Upper lobe of left lung (tissue), 6 donors: ENCODE measurements at regions not wholly inside any gene's neighbourhood (a gene's known extent, or its start where the extent isn't known, plus 50 kb on each side); places are given as distances from the start of the nearest gene placed in this dataset.

Source experiments
- ATAC-seq, 2 donors: fragments of 200-7000 bp; cut with Tn5 transposase; one replicate each; pipeline ENCODE4 v1.9.1; 2022; ENCODE audit warnings: mild to moderate bottlenecking in 2 of 2, moderate library complexity in 2 of 2; ENCODE audit not compliant: low FRiP score in 2 of 2
- DNase-seq, 2 donors: peaks; one replicate each; pipeline ENCODE4 v3.0.0-alpha.2; 2019 to 2020
- H3K27ac ChIP-seq, 4 donors: fragments of 200-600 bp; sonication (generic); one replicate each; pipeline ENCODE4 v1.5.1; 2016 to 2019
- H3K27me3 ChIP-seq, 4 donors: fragments of 200-600 bp; sonication (generic); one replicate each; pipeline ENCODE4 v1.5.1; 2017 to 2019
- H3K36me3 ChIP-seq, 4 donors: fragments of 200-600 bp; sonication (generic); one replicate each; pipeline ENCODE4 v1.5.1; 2016 to 2019
- H3K4me1 ChIP-seq, 4 donors: fragments of 200-600 bp; sonication (generic); one replicate each; pipeline ENCODE4 v1.5.1; 2018 to 2019
- H3K4me3 ChIP-seq, 4 donors: fragments of 200-600 bp; sonication (generic); one replicate each; pipeline ENCODE4 v1.5.1; 2017 to 2019; ENCODE audit warnings: mild to moderate bottlenecking in 2 of 4, moderate library complexity in 1 of 4
- H3K9me3 ChIP-seq, 4 donors: fragments of 200-600 bp; sonication (generic); one replicate each; pipeline ENCODE4 v1.5.1; 2018 to 2019
- CTCF ChIP-seq, 6 experiments: fragments of 450-650 bp in 4 of 6; fragments of 200-600 bp in 2 of 6; sonication (generic) in 2 of 6; IDR thresholded peaks; one replicate each; pipeline ENCODE4 v1.5.1; 2016 to 2019; ENCODE audit warnings: antibody characterized with exemption in 6 of 6
- EP300 ChIP-seq, 4 donors: sonication (generic); formaldehyde crosslinking; IDR thresholded peaks; one replicate each; pipeline ENCODE4 v1.5.1; 2017; ENCODE audit warnings: antibody characterized with exemption in 4 of 4, control low read depth in 2 of 4
- POLR2A ChIP-seq, 4 donors: fragments of 450-650 bp; IDR thresholded peaks; one replicate each; pipeline ENCODE4 v1.5.1; 2016 to 2017; ENCODE audit warnings: antibody characterized with exemption in 4 of 4, mild to moderate bottlenecking in 2 of 4
- POLR2AphosphoS5 ChIP-seq, 2 donors: sonication (generic); formaldehyde crosslinking; IDR thresholded peaks; one replicate each; pipeline ENCODE4 v1.5.1; 2017; ENCODE audit warnings: antibody characterized with exemption in 2 of 2
- WGBS, 2 donors: methylation state at CpG; one replicate each; pipeline ENCODE4 v1.1.5; 2017 to 2018; 5-methylcytosine and 5-hydroxymethylcytosine counted together
- donor health status: DM: no; HTN: no; CAD: no; lungs with moderate emphysema.
- donor health status: DM: no; HTN: yes; CAD: no; lungs with severe emphysema.

- Histone ChIP-seq H3K4me1 (no peaks in the 10 kb centered on the region), H3K4me3 (no peak overlapping the region), H3K9me3 (no peaks in the 10 kb centered on the region), H3K36me3 (no peaks in the 10 kb centered on the region), H3K27ac (no peak overlapping the region), H3K27me3 (no peaks in the 10 kb centered on the region)
- WGBS, 2 donors = 44 to 56% methylated on average over 1 of the region's 1 CpG
- no peak for TF ChIP-seq POLR2AphosphoS5 (IDR thresholded peaks at IDR 0.05)
- TF ChIP-seq EP300 (IDR thresholded peaks at IDR 0.05) = no peak
- no peak for TF ChIP-seq POLR2A (IDR thresholded peaks at IDR 0.05)
- TF ChIP-seq CTCF (IDR thresholded peaks at IDR 0.05) = no peak
- ATAC-seq (no peak), DNase-seq (no peak)
Measured at GRCh38 chr7:83882551-83882950, 233.6 kb upstream of the SEMA3E start.

- Histone ChIP-seq H3K27ac (no peak overlapping the region), H3K4me3 (no peak overlapping the region), H3K27me3 (no peaks in the 10 kb centered on the region), H3K4me1 (no peaks in the 10 kb centered on the region), H3K36me3 (no peaks in the 10 kb centered on the region), H3K9me3 (no peaks in the 10 kb centered on the region)
- DNase-seq (no peak), ATAC-seq (no peak)
- 68 to 76% methylated on average over 1 of the region's 1 CpG for WGBS, 2 donors
- TF ChIP-seq EP300 (IDR thresholded peaks at IDR 0.05) (no peak), POLR2AphosphoS5 (IDR thresholded peaks at IDR 0.05) (no peak), CTCF (IDR thresholded peaks at IDR 0.05) (no peak), POLR2A (IDR thresholded peaks at IDR 0.05) (no peak)
Measured at GRCh38 chr7:83879063-83879462, 230.1 kb upstream of the SEMA3E start.

GRCh38 chr7:83878614-83879013 is 229.7 kb upstream of the SEMA3E start:
- ATAC-seq (no peak), DNase-seq (no peak)
- Histone ChIP-seq H3K4me1 (no peaks in the 10 kb centered on the region), H3K27me3 (no peaks in the 10 kb centered on the region), H3K9me3 (no peaks in the 10 kb centered on the region), H3K36me3 (no peaks in the 10 kb centered on the region), H3K27ac (no peak overlapping the region), H3K4me3 (no peak overlapping the region)
- no peak for TF ChIP-seq POLR2AphosphoS5 (IDR thresholded peaks at IDR 0.05)
- no peak for TF ChIP-seq EP300 (IDR thresholded peaks at IDR 0.05)

- WGBS, 2 donors = 88 to 100% methylated on average over 2 of the region's 2 CpGs
- Histone ChIP-seq H3K4me1 (no peaks in the 10 kb centered on the region), H3K9me3 (no peaks in the 10 kb centered on the region), H3K4me3 (no peak overlapping the region), H3K27ac (no peak overlapping the region), H3K27me3 (no peaks in the 10 kb centered on the region), H3K36me3 (no peaks in the 10 kb centered on the region)
- no peak for ATAC-seq
- TF ChIP-seq EP300 (IDR thresholded peaks at IDR 0.05) = no peak
- no peak for TF ChIP-seq POLR2A (IDR thresholded peaks at IDR 0.05)
- no peak for TF ChIP-seq CTCF (IDR thresholded peaks at IDR 0.05)
- TF ChIP-seq POLR2AphosphoS5 (IDR thresholded peaks at IDR 0.05) = no peak
- no peak for DNase-seq
Measured at GRCh38 chr7:83876593-83876992, 227.7 kb upstream of the SEMA3E start.

- no peaks in the 10 kb centered on the region for H3K4me1 ChIP-seq
- WGBS, 2 donors = 85 to 86% methylated on average over 4 of the region's 4 CpGs
Measured at GRCh38 chr7:83873459-83873858, 224.5 kb upstream of the SEMA3E start.

More at GRCh38 chr7:83873459-83873858, 224.5 kb upstream of the SEMA3E start:
- DNase-seq = no peak
- H3K27ac ChIP-seq = no peak overlapping the region
- no peaks in the 10 kb centered on the region for H3K36me3 ChIP-seq
- H3K4me3 ChIP-seq = no peak overlapping the region
- ATAC-seq = no peak
- H3K9me3 ChIP-seq = no peaks in the 10 kb centered on the region
- H3K27me3 ChIP-seq = no peaks in the 10 kb centered on the region
- no peak for TF ChIP-seq POLR2A (IDR thresholded peaks at IDR 0.05)
- TF ChIP-seq CTCF (IDR thresholded peaks at IDR 0.05) = no peak
- TF ChIP-seq EP300 (IDR thresholded peaks at IDR 0.05) = no peak
- no peak for TF ChIP-seq POLR2AphosphoS5 (IDR thresholded peaks at IDR 0.05)
